Stimulated activated naive CD8-positive, alpha-beta T cell treated with anti-CD3 and anti-CD28 coated beads, Interleukin-15, amount 100 ng/mL, for 72 hours (primary cell): ENCODE measurements at regions not wholly inside any gene's neighbourhood (a gene's known extent, or its start where the extent isn't known, plus 50 kb on each side); places are given as distances from the start of the nearest gene placed in this dataset.

Experiments used
- ATAC-seq: fragments of 150-1000 bp; cut with Tn5 transposase; 2 replicates; pipeline ENCODE4 v1.10.0; 2021; ENCODE audit warnings: mild to moderate bottlenecking, moderate library complexity
- DNase-seq, 2 donors: peaks; one replicate each; pipeline ENCODE4 v3.0.0; 2021 to 2022
- H3K27ac Mint-ChIP-seq, 2 donors: one replicate each; pipeline ENCODE4 v1.8.0; 2022; ENCODE audit warnings: mild to moderate bottlenecking in 2 of 2, mixed read lengths in 2 of 2, moderate library complexity in 2 of 2
- H3K27me3 Mint-ChIP-seq: one replicate; pipeline ENCODE4 v1.8.0; 2022; ENCODE audit warnings: mixed read lengths
- H3K4me1 Mint-ChIP-seq: one replicate; pipeline ENCODE4 v1.8.0; 2022; ENCODE audit warnings: mild to moderate bottlenecking, mixed read lengths
- H3K4me3 Mint-ChIP-seq, 2 donors: one replicate each; pipeline ENCODE4 v1.8.0; 2022; ENCODE audit warnings: mild to moderate bottlenecking in 2 of 2, mixed read lengths in 2 of 2, moderate library complexity in 1 of 2
- H3K9me3 Mint-ChIP-seq, 2 donors: one replicate each; pipeline ENCODE4 v1.8.0; 2022; ENCODE audit warnings: mixed read lengths in 2 of 2

DNA sequence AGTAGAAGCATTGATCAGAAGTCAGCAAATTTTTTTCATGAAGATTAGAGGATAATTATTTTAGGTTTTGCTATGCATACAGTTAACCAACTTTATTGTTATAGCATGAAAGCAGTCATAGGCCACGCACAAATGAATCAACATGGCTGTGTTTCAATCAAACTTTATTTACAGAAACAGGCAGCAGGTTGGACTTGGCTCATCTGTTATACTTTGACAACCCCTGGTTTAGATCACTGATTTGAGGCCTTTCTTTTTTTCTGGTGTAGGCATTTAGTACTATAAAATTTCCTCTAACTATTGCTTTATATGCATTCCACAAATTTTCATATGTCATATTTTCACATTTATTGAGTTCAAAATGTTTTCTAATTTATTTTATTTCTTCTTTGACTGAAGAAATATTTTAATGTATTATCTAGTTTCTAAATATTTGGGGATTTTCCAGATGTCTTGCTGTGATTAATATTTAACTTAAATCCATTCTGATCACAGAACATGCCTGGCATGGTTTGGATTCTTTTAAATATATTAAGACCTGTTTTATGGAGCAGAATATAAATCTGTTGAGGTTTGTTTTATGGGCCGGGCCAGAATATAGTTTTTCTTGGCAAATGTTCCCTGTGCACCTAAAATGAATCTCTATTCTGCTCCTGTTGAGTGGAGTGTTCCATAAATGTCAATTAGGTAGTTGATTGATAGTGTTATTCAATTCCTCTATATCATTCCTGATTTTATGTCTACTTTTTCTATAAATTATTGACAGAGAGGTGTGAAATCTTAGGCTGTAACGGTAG, 116.3 kb upstream of the KLHL29 start:
- H3K27ac Mint-ChIP-seq = no peak overlapping the region
- peaks cover 33% of the 10 kb centered on the region for H3K27me3 Mint-ChIP-seq
- H3K9me3 Mint-ChIP-seq = no peaks in the 10 kb centered on the region
- DNase-seq = no peak
- ATAC-seq = no peak
- H3K4me1 Mint-ChIP-seq = no peaks in the 10 kb centered on the region
- H3K4me3 Mint-ChIP-seq = no peak overlapping the region

DNA sequence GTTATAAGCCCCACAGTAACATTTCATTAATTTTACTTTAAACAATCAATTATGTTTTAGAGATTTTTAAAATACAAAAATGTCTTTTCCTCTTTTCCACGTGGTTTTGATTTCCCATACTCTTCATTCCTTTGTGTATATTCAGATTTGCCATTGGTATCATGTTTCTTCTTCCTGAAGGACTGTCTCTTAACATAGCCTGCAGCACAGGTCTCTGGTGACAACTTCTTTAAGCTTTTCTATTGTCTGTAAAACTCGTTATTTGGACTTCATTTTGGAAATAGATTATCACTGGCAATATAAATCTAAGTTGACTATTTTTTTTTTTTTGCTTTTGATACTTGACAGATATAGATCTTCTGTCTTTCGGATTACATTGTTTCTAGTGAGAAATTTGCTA, 115.2 kb upstream of the KLHL29 start:
- H3K4me3 Mint-ChIP-seq = no peak overlapping the region
- ATAC-seq = no peak
- no peak overlapping the region for H3K27ac Mint-ChIP-seq
- H3K27me3 Mint-ChIP-seq = peaks cover 33% of the 10 kb centered on the region
- no peaks in the 10 kb centered on the region for H3K4me1 Mint-ChIP-seq
- no peaks in the 10 kb centered on the region for H3K9me3 Mint-ChIP-seq
- no peak for DNase-seq

DNA sequence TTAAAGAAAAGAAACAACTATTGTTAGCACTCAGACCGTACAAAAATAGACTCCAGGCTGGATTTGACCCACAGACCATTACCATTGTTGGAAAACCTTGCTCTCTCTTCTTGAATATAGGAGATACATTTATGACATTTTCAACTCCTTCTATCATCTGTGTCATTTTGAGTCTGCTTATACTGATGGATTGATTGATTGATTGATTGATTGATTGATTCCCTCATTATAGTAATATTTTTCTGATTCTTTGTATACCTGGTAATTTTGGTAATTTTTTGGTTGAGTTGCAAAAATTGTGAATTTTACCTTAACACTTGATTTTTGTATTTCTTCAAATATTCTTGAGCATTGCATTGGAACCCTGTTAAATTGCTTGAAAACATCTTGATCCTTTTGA, 114.2 kb upstream of the KLHL29 start:
- H3K9me3 Mint-ChIP-seq = no peaks in the 10 kb centered on the region
- no peak overlapping the region for H3K27ac Mint-ChIP-seq
- H3K27me3 Mint-ChIP-seq = peaks cover 33% of the 10 kb centered on the region
- H3K4me3 Mint-ChIP-seq = no peak overlapping the region
- DNase-seq (no peak), ATAC-seq (no peak)
- no peaks in the 10 kb centered on the region for H3K4me1 Mint-ChIP-seq

DNA sequence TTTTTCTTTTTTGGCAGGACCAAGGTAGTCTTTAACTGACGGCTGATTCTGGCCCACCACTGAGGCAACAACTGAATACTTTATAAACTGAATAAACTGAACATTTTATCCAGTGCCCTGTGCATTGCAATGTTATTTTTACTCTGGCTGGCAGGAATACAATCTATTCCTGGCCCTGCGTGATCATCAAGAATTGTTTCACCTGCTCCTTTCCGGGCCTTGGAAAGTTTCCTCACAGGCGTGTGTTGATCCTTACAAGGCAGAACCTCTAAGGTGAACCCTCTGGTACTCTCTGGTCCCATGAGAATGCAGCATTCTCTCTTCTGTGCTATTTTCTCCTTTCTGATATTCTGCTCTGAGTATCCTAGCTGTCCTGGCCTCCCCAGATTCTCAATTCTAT, 113.7 kb upstream of the KLHL29 start:
- H3K4me1 Mint-ChIP-seq = no peaks in the 10 kb centered on the region
- ATAC-seq (no peak), DNase-seq (no peak)
- no peaks in the 10 kb centered on the region for H3K9me3 Mint-ChIP-seq
- no peak overlapping the region for H3K27ac Mint-ChIP-seq
- H3K4me3 Mint-ChIP-seq = no peak overlapping the region
- peaks cover 37% of the 10 kb centered on the region for H3K27me3 Mint-ChIP-seq

DNA sequence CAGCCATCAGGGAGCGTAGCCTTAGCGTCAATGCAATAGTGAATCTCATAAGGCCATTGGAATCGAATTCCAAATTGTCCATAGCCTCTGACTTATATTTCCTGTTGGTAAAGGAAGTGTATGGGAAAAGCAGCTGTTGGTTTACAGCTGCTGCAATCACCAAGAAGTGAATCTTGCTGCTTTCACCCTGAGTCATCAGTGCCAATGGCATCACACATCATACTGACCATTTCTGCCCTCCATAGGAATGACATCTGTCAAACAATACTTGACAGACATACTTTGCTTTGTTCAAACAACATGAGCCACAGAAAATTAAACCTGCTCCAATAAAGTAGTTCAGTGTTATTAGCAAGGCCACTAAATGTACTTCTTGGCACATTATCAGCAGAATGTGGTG, 111.2 kb upstream of the KLHL29 start:
- Mint-ChIP-seq H3K9me3 (no peaks in the 10 kb centered on the region), H3K4me1 (no peaks in the 10 kb centered on the region), H3K27ac (no peak overlapping the region), H3K27me3 (peaks cover 56% of the 10 kb centered on the region), H3K4me3 (no peak overlapping the region)
- ATAC-seq (no peak), DNase-seq (no peak)

DNA sequence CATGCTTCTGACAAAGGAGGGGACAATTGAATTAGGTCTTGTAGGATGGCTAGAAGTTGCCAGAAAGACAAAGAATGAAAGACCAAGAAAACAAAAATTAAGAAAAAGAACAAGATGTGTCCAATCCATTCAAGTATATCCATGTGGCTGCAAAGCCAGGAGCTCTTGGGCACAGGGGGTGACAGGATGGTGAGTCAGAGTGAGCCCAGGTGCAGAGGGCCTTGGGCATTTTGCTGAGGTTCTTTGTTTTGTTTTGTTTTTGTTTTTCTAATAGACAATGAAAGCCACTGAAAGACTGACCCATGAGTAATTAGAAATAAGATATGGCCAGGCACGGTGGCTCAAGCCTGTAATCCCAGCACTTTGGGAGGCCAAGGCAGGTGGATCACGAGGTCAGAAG, 104.6 kb upstream of the KLHL29 start:
- DNase-seq (no peak), ATAC-seq (no peak)
- Mint-ChIP-seq H3K27ac (no peak overlapping the region), H3K9me3 (no peaks in the 10 kb centered on the region), H3K27me3 (peaks cover 23% of the 10 kb centered on the region), H3K4me3 (no peak overlapping the region), H3K4me1 (no peaks in the 10 kb centered on the region)

DNA sequence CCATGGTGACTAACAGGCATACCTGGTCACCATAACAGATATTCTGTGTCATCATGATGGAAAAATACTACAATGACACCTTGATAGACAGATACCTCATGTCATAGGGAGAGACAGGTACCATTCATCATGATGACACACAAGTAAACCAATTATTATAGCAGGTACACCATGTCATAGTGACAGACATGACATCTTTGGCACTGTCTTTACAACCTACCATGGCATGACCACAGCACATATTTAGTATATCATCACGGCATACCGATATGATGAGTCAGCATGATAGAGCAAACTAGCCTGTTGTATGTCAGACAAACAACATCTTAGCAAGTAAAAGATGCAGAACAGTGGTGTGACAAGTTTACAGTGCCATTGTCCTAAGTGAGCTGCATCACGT, 101.3 kb upstream of the KLHL29 start:
- Mint-ChIP-seq H3K9me3 (no peaks in the 10 kb centered on the region), H3K27ac (no peak overlapping the region), H3K27me3 (no peaks in the 10 kb centered on the region), H3K4me3 (no peak overlapping the region), H3K4me1 (no peaks in the 10 kb centered on the region)
- ATAC-seq = no peak
- DNase-seq = no peak

DNA sequence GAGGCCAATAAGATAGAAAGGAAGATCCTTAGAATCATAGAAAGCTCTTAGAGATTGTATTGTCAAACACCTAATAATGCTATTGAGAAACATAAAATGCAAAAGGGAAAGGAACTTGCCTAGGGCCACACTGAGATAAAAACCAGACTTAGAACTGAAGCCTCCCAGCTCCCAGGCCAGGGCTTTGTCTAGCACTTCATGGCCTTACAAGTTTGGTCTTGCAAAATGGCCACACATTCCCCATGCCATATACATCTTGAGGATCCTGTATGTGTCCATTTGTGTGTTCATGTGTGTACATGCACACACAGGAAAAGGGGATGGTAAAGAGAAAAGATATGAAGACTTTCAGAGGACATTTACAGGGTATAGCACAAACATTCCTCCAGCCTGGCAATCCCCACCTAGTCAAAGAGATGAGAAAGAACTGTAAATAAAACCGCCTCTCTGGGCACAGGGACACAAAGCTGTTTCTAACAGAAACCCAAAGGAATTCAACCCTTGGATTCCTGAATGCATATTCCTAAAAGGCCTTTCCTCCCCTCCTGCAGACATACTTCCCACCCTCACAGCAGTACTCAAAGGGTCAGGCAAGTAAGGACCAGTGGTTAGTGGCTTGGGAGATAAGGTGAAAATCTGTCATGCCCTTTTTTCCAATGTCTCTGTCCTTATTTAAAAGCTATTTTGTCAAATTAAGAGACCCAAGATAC, 99.7 kb upstream of the KLHL29 start:
- ATAC-seq (no peak), DNase-seq (no peak)
- H3K27ac Mint-ChIP-seq = no peak overlapping the region
- no peaks in the 10 kb centered on the region for H3K9me3 Mint-ChIP-seq
- H3K4me3 Mint-ChIP-seq = no peak overlapping the region
- no peaks in the 10 kb centered on the region for H3K4me1 Mint-ChIP-seq
- H3K27me3 Mint-ChIP-seq = no peaks in the 10 kb centered on the region

DNA sequence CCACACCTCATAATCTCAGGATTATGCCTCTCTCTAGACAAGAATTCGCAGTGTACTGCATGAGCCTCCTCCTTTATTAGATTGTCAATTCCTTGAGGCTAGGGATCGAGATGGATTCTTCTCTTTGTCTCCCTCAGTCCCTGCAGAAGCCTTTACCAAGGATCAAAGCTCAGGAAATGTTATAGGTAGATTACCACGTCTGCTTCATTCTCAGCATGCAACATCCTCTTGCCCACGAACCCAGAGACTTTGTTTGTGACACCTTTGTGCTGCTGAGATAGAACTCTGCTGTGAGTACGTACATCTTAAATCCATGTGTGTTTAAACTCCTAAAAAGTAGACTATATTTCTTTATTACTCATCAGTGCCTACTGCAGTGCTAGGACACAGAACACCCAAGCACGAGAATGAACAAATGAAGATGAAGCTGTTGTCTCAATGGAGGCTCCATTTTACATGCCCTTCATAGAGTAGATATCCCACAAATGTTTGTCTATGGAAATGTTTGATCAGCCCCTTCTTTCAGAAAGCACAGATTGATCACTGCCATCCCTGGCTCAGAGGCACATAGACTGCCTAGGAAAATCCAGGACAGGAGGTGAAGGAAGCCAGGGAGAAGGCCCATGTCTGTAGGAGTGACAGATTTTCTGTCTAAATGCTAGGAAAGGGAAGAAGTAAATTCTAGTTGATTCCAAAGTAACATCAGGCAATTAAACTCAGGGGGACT, 98.8 kb upstream of the KLHL29 start:
- no peak for ATAC-seq
- no peaks in the 10 kb centered on the region for H3K4me1 Mint-ChIP-seq
- no peaks in the 10 kb centered on the region for H3K9me3 Mint-ChIP-seq
- no peak overlapping the region for H3K4me3 Mint-ChIP-seq
- no peak for DNase-seq
- H3K27me3 Mint-ChIP-seq = no peaks in the 10 kb centered on the region
- H3K27ac Mint-ChIP-seq = no peak overlapping the region

DNA sequence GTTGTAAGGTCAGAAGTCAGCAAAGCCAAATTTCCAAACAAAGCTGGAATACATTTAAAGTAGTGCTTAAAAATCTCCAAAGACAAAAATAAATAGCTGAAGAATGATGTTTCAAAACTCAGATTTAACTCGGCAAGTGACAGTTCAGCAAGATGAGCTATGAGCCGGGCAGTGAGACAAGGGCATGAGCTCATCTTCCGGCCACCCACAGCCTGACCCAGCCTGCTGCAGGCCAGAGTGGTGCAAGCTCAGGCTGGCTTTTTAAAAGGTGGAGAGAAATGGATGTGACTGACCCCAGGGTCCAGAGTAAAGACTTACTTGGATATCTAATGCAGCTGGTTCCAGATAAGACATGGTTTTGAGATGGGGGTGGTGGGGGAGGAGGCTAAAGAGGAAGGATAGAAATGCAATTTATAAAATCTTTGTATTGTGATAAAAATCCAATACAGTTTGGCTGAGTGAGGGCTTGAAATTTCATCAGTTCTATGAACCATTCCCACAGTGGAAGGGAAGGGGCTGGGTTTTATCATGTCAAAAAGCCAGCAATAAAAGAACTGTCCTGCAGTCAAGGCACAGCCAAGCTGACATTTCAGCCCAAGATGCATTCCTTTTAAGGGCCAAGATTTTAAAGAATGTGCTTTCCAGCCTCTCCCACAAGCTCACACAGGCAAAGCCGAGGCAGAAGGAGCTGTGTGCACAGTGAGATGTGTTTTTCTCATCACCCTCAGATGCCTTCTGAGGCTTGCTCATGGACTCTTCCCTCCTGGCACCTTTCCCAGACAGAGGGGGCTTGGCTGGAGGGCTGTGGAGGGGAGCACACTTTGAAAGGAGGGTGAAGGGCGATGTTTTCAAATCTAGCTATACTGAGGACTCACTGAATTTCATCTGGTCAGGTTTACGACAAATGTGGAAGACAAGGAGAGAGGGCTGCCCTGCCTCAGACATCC, 97.9 kb upstream of the KLHL29 start:
- DNase-seq (no peak), ATAC-seq (peak; percentile 15)
- Mint-ChIP-seq H3K27ac (no peak overlapping the region), H3K4me1 (no peaks in the 10 kb centered on the region), H3K4me3 (no peak overlapping the region), H3K9me3 (no peaks in the 10 kb centered on the region), H3K27me3 (no peaks in the 10 kb centered on the region)

DNA sequence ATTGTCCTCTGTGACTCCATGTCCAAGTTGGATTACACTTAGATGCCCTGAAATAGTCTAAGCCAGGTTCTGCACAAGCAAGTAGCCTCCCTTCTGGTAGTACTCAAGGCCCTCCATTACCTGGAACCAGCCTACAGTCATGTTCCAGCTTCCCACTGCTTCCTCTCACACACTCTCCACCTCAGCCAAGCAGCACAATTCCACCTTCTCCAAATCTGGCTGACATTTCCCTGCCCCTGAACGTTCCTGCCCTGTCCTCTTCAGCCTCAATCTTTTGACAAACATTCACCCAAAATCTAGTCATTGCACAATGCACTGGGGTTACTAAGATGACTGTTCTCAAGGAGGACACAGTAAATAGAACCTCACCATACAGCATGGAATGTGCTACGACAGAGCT, 95.3 kb upstream of the KLHL29 start:
- ATAC-seq = no peak
- no peaks in the 10 kb centered on the region for H3K4me1 Mint-ChIP-seq
- peaks cover 12% of the 10 kb centered on the region for H3K27me3 Mint-ChIP-seq
- no peak for DNase-seq
- no peak overlapping the region for H3K27ac Mint-ChIP-seq
- H3K4me3 Mint-ChIP-seq = no peak overlapping the region
- H3K9me3 Mint-ChIP-seq = no peaks in the 10 kb centered on the region

DNA sequence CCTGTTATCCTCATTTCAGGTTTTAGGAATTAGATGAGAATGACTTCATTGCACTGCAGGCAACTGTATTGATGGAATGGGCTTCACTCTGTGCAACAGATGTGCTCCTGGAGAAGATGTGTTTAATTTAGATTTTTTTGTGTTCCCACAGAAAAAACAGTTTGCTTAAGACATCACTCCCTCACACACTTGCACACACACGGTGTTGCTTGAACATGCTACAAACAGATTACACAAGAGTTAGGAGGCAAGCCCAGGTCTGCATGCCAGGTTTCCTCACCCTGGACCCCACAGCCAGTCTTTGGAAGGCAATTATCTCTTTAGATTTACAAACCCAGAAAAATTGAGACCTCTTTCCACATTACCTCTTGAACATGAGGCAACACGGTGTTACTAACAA, 93.7 kb upstream of the KLHL29 start:
- Mint-ChIP-seq H3K4me1 (no peaks in the 10 kb centered on the region), H3K4me3 (no peak overlapping the region), H3K9me3 (no peaks in the 10 kb centered on the region), H3K27ac (no peak overlapping the region), H3K27me3 (peaks cover 24% of the 10 kb centered on the region)
- no peak for DNase-seq
- ATAC-seq = no peak

DNA sequence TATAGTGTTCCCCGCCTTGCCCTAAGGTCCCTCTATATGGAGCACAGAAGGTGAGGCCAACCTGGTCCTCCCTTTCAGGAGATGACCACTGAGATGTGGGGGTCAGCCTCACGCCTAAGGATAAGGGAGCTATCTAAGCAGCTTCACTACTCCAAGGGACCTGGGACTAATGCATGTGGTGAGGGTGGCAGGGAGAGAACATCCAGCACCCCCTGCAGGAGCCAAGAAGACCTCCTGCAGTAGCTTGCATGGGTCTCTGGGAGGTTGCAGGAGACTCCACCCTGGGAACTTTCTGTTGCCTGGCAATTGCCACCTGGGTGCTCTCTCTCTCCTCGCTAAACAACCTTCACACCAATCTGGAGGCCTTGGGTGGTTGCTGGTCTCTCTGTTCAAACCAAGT, 93.0 kb upstream of the KLHL29 start:
- ATAC-seq (peak; percentile 31), DNase-seq (no peak)
- peaks cover 24% of the 10 kb centered on the region for H3K27me3 Mint-ChIP-seq
- no peaks in the 10 kb centered on the region for H3K4me1 Mint-ChIP-seq
- H3K27ac Mint-ChIP-seq = no peak overlapping the region
- H3K9me3 Mint-ChIP-seq = no peaks in the 10 kb centered on the region
- H3K4me3 Mint-ChIP-seq = no peak overlapping the region

DNA sequence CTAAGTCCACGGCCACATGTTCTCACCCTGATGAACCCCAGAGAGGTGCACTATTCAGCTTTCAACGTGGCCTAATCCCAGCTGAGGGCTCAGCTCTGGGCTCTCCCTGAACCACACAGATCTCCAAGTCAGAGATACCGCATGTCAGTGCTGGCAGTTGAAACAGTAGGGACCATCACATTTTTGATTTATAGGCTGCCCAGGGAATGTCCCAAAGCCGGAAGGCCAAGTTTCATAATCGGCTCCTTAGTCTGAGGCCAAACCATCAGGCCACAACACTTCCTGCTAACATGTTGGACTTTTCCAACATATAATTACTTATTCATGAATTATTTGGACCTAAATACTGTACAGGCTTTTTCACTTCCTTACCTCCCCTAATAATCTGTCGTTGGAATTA, 91.9 kb upstream of the KLHL29 start:
- peaks cover 26% of the 10 kb centered on the region for H3K27me3 Mint-ChIP-seq
- H3K9me3 Mint-ChIP-seq = no peaks in the 10 kb centered on the region
- no peaks in the 10 kb centered on the region for H3K4me1 Mint-ChIP-seq
- DNase-seq (no peak), ATAC-seq (no peak)
- no peak overlapping the region for H3K27ac Mint-ChIP-seq
- H3K4me3 Mint-ChIP-seq = no peak overlapping the region

DNA sequence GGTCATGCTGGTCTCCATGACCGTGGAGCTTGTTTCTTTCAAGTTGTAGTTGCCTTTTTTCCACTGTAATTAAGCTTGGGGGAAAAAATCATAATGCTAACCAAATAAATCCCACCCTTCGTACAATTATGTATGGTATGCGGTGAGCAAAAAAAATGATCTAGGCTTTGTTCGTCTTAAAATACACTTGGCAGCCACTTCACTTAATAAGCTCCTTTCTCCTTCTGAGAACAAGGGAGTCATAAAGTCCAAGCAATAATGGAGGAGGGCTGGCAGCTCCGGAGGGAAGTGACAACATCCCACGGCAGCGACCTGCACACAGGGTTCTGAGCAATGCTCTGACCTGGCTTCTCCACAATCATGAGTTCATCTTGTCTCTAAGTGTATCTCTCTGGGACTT, 91.2 kb upstream of the KLHL29 start:
- no peak for ATAC-seq
- peaks cover 32% of the 10 kb centered on the region for H3K27me3 Mint-ChIP-seq
- H3K4me1 Mint-ChIP-seq = no peaks in the 10 kb centered on the region
- H3K4me3 Mint-ChIP-seq = no peak overlapping the region
- no peak for DNase-seq
- no peaks in the 10 kb centered on the region for H3K9me3 Mint-ChIP-seq
- H3K27ac Mint-ChIP-seq = no peak overlapping the region
